ENCODE measurements at regions not wholly inside any gene's neighbourhood (a gene's known extent, or its start where the extent isn't known, plus 50 kb on each side); places are given as distances from the start of the nearest gene placed in this dataset.

- DNase-seq (ENCODE audit: low read depth, low spot score): no peak
These were observed 63.7 kb upstream of the IER5L start for GRCh38 chr9:129241725-129242124.

GRCh38 chr9:129240581-129241211, 62.6 kb upstream of the IER5L start:
- no peak for DNase-seq (ENCODE audit: low read depth, low spot score)

GRCh38 chr9:129239946-129240490, 62.0 kb upstream of the IER5L start:
- no peak for DNase-seq (ENCODE audit: low read depth, low spot score)

GRCh38 chr9:129237803-129238202, 59.7 kb upstream of the IER5L start:
- DNase-seq (ENCODE audit: low read depth, low spot score): no peak

GRCh38 chr9:129237164-129237611, 59.1 kb upstream of the IER5L start:
- no peak for DNase-seq (ENCODE audit: low read depth, low spot score)

GRCh38 chr9:129236441-129237145, 58.5 kb upstream of the IER5L start:
- no peak for DNase-seq (ENCODE audit: low read depth, low spot score)

GRCh38 chr9:129235931-129236331, 57.9 kb upstream of the IER5L start:
- no peak for DNase-seq (ENCODE audit: low read depth, low spot score)

GRCh38 chr9:129235041-129235930, 57.2 kb upstream of the IER5L start:
- DNase-seq (ENCODE audit: low read depth, low spot score): no peak

GRCh38 chr9:129234491-129234890, 56.4 kb upstream of the IER5L start:
- DNase-seq (ENCODE audit: low read depth, low spot score): no peak

- no peak for DNase-seq (ENCODE audit: low read depth, low spot score)
These were observed 55.0 kb upstream of the IER5L start for GRCh38 chr9:129232839-129233591.

GRCh38 chr9:129231759-129232158, 53.7 kb upstream of the IER5L start:
- DNase-seq (ENCODE audit: low read depth, low spot score): no peak

- DNase-seq (ENCODE audit: low read depth, low spot score): no peak
These were observed 53.1 kb upstream of the IER5L start for GRCh38 chr9:129231022-129231739.

GRCh38 chr9:129230302-129230701, 52.2 kb upstream of the IER5L start:
- DNase-seq (ENCODE audit: low read depth, low spot score): no peak
